NCI-H146 (cell line): ENCODE measurements at regions not wholly inside any gene's neighbourhood (a gene's known extent, or its start where the extent isn't known, plus 50 kb on each side); places are given as distances from the start of the nearest gene placed in this dataset.
"Not testable (repeated sequence)": the region's sequence is repeated elsewhere in the genome, so short reads cannot be mapped to it uniquely, and the experiment has no call there.

Experiments used
- DNase-seq: peaks from one replicate; lab custom pipeline; 2025; lab: John Stamatoyannopoulos, UW

- DNase-seq = no peak
Observed at GRCh38 chr6:20263059-20263458, 50.8 kb upstream of the MBOAT1 start.

GRCh38 chr6:20265842-20266241, 53.6 kb upstream of the MBOAT1 start:
- DNase-seq = no peak

GRCh38 chr6:20266851-20267608, 54.8 kb upstream of the MBOAT1 start:
- peak; percentile 10 for DNase-seq

GRCh38 chr6:20269181-20269580, 56.9 kb upstream of the MBOAT1 start:
- DNase-seq = no peak

- no peak for DNase-seq
Observed at GRCh38 chr6:20271818-20272217, 59.5 kb upstream of the MBOAT1 start.

- no peak for DNase-seq
Observed at GRCh38 chr6:20274137-20274536, 61.9 kb upstream of the MBOAT1 start.

GRCh38 chr6:20275837-20276236, 63.6 kb upstream of the MBOAT1 start:
- DNase-seq = not testable (repeated sequence)

GRCh38 chr6:20277724-20278123, 65.5 kb upstream of the MBOAT1 start:
- DNase-seq = not testable (repeated sequence)

- no peak for DNase-seq
Observed at GRCh38 chr6:20279051-20279450, 66.8 kb upstream of the MBOAT1 start.

GRCh38 chr6:20279608-20280287, 67.5 kb upstream of the MBOAT1 start:
- no peak for DNase-seq

GRCh38 chr6:20280288-20280621, 68.0 kb upstream of the MBOAT1 start:
- no peak for DNase-seq

GRCh38 chr6:20284672-20285071, 72.4 kb upstream of the MBOAT1 start:
- DNase-seq = no peak

GRCh38 chr6:20286968-20287565, 74.8 kb upstream of the MBOAT1 start:
- peak; percentile 1 for DNase-seq

- DNase-seq = peak; percentile 84
Observed at GRCh38 chr6:20291764-20292580, 79.7 kb upstream of the MBOAT1 start.

- no peak for DNase-seq
Observed at GRCh38 chr6:20292905-20293304, 80.6 kb upstream of the MBOAT1 start.

GRCh38 chr6:20301256-20301655, 89.0 kb upstream of the MBOAT1 start:
- DNase-seq = no peak

GRCh38 chr6:20302168-20302567, 89.9 kb upstream of the MBOAT1 start:
- no peak for DNase-seq

- no peak for DNase-seq
Observed at GRCh38 chr6:20302702-20303251, 90.5 kb upstream of the MBOAT1 start.

GRCh38 chr6:20306491-20306890, 94.2 kb upstream of the MBOAT1 start:
- DNase-seq = no peak

GRCh38 chr6:20309186-20309585, 92.5 kb upstream of the E2F3 start:
- no peak for DNase-seq

GRCh38 chr6:20310185-20310584, 91.5 kb upstream of the E2F3 start:
- DNase-seq = no peak

GRCh38 chr6:20312606-20313005, 89.1 kb upstream of the E2F3 start:
- no peak for DNase-seq
